ENCODE measurements at regions not wholly inside any gene's neighbourhood (a gene's known extent, or its start where the extent isn't known, plus 50 kb on each side); places are given as distances from the start of the nearest gene placed in this dataset.
"Not testable (repeated sequence)": the region's sequence is repeated elsewhere in the genome, so short reads cannot be mapped to it uniquely, and the experiment has no call there.

GRCh38 chr16:64343820-64344443 lies 777.9 kb downstream of the CDH11 start:
- not testable (repeated sequence) for DNase-seq

DNA sequence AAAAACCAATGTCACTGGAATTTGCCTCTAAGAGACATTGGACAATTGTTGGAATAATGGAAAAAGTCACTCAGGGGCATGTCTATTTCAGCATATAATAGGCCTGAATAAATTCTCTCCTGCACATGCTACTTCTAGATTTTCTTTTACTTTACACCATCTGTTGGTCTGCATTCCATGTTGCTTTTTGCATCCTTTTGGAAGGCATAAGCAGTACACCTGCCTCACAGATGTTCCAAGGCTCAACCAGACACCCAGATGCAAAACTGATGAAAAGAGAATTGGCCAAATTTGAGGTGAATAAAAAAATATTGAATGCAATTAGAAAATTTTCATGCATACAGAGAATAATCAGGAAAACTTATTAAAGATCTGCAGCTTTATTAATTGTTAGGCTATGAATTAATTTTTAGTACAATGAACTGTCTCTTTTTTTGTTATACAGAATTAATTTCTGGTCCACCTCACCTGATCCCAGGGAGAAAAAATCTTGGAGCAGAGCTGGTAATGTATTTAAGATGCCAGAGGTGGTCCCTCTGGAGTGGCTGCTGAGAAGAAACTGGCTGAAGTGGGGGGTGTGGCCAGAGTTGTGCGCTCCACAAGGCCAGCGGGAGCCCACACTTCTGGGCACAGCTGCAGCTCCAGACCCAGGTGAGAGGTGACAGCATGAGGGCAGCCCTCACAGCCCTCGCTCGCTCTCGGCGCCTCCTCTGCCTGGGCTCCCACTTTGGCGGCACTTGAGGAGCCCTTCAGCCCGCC lies 778.6 kb downstream of the CDH11 start:
- DNase-seq = no peak

DNA sequence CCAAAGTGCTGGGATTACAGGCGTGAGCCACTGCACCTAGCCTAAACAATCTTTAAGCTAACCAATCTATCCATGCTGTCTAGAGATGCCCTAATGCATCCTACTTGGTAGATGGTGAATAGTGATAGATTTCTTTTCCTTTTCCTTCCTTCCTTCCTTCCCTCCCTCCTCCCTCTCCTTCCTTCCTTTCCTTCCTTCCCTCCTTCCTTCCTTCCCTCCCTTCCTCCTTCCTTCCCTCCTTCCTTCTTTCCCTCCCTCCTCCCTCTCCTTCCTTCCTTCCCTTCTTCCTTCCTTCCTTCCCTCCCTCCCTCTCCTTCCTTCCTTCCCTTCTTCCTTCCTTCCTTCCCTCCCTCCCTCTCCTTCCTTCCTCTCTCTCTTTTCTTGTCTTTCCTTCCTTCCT lies 780.5 kb downstream of the CDH11 start:
- DNase-seq = not testable (repeated sequence)

- no peak for DNase-seq
These were observed 782.7 kb downstream of the CDH11 start for GRCh38 chr16:64339052-64339770.

- DNase-seq = no peak
These were observed 800.0 kb downstream of the CDH11 start for GRCh38 chr16:64321881-64322280.

- no peak for DNase-seq
These were observed 800.8 kb downstream of the CDH11 start for GRCh38 chr16:64321066-64321465.

- no peak for DNase-seq
These were observed 804.3 kb downstream of the CDH11 start for GRCh38 chr16:64317601-64318000.

GRCh38 chr16:64313726-64314125 lies 808.1 kb downstream of the CDH11 start:
- DNase-seq = no peak

- no peak for DNase-seq
These were observed 808.9 kb downstream of the CDH11 start for GRCh38 chr16:64312980-64313379.

DNA sequence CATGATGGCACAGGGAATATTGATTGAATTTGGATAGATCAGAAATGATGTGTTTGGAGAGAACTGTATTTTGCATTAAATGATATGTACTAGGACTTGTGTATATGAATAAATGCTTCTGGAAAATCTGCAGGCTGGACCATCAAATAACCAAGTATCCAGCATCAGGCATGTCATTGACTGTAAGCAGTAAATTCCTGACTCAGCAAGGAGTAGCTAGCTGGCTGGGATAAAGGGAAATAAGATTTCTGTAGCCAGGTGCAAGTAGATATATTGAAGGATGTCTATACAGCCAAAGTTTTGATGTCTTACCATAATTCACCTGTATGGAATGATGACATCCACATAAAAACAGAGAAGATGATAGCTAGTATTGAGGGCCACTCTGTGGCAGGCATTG lies 809.6 kb downstream of the CDH11 start:
- no peak for DNase-seq

- no peak for DNase-seq
These were observed 810.6 kb downstream of the CDH11 start for GRCh38 chr16:64311241-64311640.

GRCh38 chr16:64309398-64310110 lies 812.3 kb downstream of the CDH11 start:
- DNase-seq = no peak

DNA sequence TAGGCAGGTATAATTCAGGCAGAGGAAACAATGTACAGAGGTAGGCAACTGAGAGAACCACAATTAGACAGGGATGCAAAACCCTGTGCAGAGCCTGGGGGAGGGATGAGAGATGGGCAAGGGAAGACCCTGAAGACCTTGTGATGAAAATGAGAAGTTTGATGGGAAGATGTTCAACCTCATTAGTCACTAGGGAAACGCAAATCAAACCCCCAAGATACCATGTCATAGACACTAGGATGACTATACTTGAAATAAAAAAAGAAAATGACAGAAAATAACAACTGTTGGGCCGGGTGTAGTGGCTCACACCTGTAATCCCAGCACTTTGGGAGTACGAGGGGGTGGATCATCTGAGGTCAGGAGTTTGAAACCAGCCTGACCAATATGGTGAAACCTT lies 813.1 kb downstream of the CDH11 start:
- no peak for DNase-seq

- DNase-seq = no peak
These were observed 814.4 kb downstream of the CDH11 start for GRCh38 chr16:64307431-64307830.

GRCh38 chr16:64305663-64306062 lies 816.2 kb downstream of the CDH11 start:
- DNase-seq = no peak

DNA sequence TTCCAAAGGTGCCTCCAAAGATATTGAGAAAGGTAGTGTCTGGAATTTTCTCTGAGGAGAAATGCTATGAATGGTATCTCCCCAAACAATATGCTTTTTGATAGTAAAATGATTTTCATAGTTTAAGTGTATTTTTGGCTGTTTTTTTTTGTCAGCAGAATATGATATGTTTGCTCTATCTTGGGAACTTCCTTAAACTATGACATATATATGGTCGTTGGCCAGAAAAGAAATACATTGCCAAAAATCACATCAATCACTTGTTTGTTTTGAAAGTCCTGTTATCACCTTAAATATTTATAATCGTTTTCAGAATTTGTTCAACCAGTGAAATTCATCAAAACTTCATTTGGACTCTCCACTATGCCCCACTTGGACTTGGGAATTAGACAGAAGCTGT lies 816.9 kb downstream of the CDH11 start:
- no peak for DNase-seq

DNA sequence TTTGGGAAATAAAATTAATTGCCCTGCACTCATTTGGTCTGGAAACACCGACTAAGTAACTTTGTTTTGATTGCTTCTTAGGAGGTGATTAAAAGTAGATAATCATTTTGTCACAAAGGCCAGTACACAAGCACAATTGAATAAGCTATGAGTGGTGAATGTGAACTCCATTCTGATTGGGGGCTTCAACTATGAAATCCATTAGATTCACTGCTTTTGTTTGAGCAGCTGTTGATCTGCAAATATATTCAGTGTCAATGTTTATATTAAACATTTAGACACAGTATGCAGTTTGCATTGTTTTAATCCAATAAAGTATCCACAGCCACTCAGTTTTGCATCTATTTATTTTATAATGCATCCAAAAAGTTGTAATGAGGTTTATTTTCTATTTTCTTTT lies 817.5 kb downstream of the CDH11 start:
- no peak for DNase-seq

DNA sequence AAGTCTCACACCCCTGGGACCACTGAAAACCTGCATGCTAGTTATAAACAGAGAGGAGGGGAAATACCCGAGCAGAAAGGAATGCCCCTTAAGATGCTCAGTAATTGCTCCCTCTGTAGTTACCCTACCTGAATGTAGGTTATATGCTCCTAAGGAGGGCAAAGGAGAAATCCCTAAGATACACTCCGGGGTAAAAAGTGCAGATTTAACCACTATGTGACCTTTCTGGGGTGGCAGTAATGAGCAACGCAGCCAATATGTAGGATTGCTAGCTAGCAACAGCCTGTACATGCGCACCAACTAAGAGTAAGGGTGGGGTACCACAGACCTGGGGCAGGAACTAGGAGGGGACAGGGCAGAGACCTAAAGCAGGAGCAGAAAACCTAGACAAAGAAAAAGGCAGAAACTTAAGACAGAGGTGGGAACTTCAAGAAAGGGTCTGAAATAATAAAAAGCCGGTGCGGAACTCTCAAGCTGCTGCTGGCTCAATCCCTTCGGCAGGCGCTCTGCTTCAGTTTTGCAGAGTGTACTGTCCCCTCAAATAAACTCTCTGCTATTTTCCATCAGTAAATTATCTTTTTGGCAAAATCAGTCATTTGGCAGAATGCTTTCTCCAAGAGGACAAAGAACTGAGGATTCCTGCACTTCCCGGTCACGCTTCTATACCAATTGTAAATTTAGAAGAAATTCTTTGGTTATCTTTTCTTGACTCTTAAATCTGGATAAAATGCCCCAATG lies 823.8 kb downstream of the CDH11 start:
- no peak for DNase-seq

- no peak for DNase-seq
These were observed 826.4 kb downstream of the CDH11 start for GRCh38 chr16:64295466-64295865.

GRCh38 chr16:64292953-64293352 lies 828.9 kb downstream of the CDH11 start:
- DNase-seq = no peak

GRCh38 chr16:64292161-64292560 lies 829.7 kb downstream of the CDH11 start:
- no peak for DNase-seq

DNA sequence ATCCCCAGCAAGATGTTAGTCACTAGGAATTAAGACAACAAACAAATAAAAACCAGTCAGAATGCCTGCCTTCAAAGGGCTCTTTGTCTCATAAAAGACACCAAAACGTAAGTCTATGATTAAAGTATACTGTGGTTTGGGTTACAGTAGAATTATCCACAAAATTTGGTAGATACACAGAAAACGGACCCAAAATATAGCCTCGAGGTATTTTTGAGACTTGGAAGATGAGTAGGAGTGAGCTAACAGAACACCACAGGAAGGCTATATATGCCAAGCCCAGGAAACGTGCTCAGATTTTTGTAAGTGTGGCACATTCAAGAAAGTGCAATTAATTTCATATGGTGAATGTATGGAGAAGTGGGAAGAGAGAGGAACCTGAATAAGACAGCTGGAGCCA lies 831.4 kb downstream of the CDH11 start:
- no peak for DNase-seq

All from activated CD4-positive, alpha-beta T cell treated with anti-CD3 and anti-CD28 coated beads, Interleukin-2, amount 50 U/mL, for 16 hours (primary cell).